Forelimb muscle (tissue), 1 donor: ENCODE measurements at regions not wholly inside any gene's neighbourhood (a gene's known extent, or its start where the extent isn't known, plus 50 kb on each side); places are given as distances from the start of the nearest gene placed in this dataset.
"Not testable (repeated sequence)": the region's sequence is repeated elsewhere in the genome, so short reads cannot be mapped to it uniquely, and the experiment has no call there.

ENCODE experiments used
- DNase-seq: peaks from one replicate; pipeline ENCODE4 v3.0.0-alpha.2; 2013; ENCODE audit warnings: low read depth

DNA sequence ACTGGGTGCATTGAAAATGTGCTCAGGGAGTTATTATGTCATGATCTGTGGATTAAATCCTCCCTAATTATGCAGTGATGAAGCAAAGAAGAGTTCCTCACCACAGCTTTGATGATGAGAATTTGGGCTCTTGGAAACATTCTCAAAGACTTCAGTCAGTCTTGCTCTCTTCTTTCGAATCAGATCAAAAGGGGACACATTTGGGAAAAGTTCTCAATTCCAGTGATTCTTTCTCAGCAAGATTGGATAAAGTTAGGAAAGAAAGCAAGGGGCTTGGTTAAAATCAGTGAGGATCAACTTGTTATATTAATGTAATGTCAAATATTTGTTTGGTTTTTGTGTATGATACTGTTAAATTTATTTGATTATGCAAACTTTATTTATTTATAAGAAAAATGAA, 411.3 kb upstream of the ACTBL2 start:
- DNase-seq: no peak

DNA sequence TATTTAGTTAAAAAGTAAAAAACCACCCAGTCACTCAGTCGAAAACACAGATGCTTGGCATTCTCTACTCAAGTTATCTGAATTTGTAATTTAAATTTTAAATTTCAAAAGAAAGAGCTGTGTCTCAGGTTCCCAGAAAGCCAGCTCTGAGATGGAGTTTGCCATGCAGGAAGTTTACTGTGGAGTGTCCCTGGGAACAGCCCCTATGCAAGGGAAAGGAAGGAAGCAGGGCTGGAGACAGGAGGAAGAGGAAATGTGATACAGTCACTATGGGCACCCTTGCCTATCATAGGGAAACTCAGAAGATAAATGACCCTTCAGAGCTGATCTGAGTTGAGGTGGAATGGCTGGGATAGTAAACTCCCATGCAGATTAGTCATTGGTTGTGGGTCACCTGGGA, 408.8 kb upstream of the ACTBL2 start:
- DNase-seq: no peak

DNA sequence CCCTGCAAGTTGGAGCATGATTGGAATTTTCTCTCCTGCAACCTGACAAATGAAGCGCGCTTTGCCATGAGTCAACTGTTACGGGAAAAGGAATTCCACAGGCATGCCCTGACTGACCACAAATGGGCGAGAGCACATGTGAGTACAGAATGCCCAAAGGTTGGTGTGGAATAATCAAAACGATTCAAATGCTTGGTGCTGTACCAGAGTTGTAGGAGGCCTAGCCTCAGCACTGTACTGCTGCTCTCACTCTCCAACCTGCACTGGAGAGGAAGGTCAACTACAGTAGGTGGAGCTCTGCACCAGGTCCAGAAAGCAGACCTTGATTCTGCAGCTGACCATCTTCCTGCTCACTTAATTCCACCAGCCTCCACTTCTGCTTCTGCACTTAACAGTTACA, 406.9 kb upstream of the ACTBL2 start:
- no peak for DNase-seq

DNA sequence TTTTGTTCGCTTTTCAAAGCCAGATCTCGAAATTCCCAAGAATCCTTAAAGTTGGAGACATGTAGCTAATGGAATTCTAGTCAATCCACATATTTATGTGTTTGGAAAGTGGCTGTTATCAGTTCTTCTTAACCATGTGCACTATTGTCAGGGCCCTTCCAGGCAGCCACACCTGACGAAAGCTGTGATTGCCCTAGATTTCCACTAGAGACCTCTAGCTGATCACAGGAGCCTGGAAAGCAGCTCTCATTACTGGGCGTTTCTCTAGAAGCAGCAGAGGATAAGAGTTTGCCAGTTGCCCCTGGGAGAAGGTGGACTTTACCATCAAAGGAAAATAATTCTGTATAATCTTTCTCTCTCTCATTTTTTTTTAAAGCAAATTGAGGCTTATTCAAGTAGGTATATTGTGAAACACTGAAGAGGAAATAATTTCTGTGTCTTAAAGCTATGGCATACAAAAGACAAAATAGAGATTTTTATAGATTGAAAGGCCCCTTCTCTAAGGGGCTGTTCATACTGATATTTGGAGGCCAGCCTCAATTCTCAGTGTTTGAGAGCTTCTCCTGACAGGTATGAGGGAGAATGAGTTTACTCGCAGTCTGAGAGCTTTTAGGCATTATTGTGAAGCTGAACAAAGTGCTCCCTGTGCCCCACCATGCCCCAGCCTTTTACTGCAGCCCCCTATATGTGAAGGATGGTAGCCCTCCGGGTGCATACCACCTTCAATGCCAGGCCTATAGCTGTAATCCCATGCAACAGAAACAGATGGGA, 405.4 kb upstream of the ACTBL2 start:
- no peak for DNase-seq

DNA sequence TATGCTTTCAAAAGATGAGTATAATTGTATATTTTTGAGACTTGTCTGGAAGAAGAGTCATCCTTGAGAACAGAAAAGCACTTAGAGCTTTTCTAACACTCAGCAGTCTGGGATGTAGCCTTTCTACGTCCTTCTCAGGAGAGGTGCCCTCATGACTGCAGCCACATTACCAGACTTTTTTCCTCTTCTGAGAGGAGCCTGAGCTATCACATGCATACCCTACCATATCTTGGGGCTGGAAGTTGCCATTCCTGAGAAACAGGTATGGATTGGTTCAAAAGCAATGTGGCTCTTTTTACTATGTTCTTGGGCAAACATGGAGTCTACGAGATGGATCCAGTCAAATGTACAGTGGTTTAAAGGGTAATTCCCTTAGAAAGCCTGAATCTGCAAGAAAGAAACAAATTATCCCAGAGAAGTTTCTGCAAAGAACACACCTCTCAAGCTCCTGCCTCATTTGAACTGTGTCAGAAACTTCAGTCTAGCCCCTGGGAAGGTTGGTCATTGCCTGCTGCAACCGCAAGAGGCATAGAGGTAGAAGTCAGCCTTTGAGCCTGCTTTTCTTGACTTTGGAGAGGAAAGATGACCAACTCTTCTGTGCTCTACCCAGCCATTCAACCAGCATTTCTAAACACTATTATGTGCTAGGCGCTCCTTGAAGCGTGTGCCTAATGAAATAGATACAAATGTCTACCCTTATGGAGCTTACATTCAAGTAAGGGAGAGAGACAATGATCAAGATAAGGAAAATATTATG, 401.9 kb upstream of the ACTBL2 start:
- DNase-seq: no peak

DNA sequence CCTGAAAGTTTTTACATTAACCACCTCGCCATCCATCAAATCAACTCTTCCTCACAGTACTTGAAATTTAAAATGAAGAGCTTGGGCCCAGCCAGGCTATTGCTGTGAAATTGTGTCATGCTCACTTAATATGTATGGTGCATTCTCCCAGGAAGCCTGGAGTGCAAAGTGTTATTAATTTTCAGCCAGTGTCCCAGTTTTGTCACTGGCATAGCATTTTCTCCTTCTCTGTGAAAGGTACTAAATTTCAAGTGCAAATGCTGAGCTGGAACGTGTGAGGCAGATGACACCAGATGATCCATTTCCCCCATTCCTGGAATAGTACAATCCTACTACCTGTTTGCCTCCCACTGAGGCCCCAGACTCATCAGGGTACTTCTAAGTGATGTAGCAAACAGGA, 397.6 kb upstream of the ACTBL2 start:
- no peak for DNase-seq

DNA sequence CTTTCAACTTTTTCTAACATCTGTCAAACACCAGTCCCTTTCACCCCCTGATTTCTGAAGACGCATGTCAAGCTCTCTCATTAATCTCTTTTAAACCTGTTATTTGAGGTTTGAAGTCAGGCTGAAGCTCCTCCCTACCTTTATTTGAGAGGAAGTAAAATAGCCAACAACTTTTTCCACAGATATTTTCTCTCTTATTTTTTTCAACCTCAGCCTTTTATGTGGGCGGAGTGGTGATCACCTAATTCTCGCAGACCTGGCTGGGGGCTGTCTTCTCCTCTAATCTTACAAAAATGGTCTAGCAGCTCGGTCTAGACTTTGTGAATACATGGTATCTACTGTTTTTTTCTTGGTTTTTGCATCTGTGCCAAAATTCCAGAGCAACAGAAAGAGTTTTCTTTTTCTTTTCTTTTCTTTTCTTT, 395.7 kb upstream of the ACTBL2 start:
- no peak for DNase-seq

DNA sequence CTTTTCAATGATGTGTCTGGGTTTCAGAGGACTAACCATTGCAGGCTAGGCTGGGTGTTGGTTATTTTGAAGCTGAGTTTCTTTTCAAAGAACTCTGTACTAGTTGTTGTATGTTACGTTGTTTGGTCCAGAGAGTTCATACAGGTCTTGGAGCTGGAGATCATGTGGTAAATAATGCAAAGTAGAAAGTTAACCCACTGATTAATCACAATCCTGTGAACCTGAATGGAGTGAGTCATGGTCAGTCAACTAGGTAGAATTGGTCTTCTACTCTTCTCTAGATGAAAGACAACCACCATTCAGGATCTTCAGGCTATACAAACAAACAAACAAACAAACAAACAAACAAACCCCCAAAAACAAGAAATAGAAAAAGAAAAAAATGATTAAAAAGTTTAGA, 388.9 kb upstream of the ACTBL2 start:
- no peak for DNase-seq

DNA sequence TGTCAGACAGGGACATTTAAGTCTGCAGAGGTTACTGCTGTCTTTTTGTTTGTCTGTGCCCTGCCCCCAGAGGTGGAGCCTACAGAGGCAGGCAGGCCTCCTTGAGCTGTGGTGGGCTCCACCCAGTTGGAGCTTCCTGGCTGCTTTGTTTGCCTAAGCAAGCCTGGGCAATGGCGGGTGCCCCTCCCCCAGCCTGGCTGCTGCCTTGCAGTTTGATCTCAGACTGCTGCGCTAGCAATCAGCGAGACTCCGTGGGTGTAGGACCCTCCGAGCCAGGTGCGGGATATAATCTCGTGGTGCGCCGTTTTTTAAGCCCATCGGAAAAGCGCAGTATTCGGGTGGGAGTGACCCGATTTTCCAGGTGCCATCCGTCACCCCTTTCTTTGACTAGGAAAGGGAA, 387.7 kb upstream of the ACTBL2 start:
- not testable (repeated sequence) for DNase-seq

DNA sequence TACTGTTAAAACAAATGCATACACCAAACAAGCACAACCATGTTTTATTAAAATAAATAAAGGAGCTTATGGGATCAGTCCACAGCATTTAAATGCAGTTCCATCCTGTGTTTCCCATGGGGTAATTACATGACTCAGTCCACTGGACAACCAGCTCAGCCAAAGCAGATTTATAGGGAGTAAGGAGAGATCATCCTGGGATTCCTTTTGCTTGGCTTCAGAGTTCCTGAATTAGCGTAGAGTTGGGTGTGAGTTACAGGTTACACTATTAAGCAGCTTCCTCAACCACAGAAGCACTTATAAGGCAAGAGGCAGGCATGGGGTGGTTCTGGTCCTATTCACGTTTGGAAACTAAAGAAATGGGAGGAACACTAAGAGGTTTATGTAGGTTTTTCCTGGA, 381.1 kb upstream of the ACTBL2 start:
- no peak for DNase-seq

DNA sequence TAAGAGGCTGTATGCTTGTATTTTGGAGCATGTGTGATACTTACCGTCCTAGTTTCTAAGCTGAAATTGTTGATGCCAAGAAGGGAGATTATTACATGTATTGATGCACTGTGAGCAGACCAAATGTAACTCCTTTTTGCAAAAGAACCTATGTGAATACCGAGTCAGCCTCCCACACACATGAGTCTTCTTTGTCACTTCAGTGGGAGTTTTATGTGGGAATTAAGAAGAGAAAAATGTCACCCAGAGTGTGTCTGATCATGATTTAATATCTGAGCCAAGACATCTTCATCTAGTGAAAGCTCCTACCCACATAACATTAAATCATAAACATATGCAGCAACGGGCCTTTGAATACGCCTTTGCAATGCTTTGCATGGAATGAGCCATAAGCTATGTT, 380.3 kb upstream of the ACTBL2 start:
- no peak for DNase-seq

DNA sequence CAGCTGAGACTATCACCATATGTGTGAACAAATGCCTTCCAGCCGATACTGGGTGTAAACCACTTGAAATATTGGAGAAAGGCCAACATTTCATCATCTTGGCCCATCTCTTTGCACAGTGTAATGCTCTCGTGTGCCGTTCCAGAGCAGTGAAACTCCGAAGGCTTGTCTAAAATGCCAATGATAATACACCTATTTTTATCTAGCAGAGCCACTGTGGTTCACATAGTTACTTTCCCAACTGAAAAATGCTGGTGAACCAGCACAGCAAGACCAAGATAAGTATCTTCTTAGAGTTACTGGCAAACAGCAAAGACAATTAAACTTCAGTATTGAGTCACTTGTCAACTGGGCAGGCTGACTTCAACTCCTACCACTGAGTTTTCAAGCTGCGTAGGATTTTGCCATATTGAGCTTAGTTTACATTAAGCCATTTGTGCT, 379.9 kb upstream of the ACTBL2 start:
- DNase-seq: no peak

DNA sequence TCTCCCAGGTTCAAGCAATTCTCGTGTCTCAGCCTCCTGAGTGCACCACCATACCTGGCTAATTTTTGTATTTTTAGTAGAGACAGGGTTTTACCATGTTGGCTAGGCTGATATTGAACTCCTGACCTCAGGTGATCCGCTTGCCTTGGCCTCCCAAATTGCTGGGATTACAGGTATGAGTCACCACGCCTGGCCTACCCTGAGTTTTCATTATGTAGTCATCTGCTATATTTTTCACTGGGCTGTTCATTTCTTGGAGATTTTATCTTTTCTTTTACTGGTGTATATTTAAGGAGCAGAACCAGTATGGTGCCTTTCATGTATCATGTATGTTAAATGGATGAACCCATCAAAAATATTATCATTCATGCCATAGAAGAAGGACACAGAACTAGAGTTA, 377.0 kb upstream of the ACTBL2 start:
- no peak for DNase-seq

DNA sequence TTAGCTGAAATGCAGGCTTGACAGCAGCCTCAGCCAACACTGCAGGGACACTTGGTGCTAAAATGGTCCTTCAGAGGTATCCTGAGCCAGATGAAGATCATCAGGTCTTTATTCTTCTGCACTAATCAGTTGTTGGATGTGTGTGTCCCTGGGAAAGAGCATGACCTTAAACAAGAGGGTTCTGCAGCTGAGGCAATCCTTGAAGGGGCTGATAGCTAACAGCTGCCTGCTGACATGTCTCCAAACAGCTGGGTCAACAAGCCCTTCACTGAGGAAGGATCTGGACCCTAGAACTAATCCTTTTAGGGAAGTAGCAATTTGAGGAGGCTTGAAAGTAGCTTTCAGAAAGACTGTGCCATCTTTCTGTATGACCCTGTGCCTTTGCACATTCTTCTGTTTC, 376.3 kb upstream of the ACTBL2 start:
- DNase-seq: no peak

DNA sequence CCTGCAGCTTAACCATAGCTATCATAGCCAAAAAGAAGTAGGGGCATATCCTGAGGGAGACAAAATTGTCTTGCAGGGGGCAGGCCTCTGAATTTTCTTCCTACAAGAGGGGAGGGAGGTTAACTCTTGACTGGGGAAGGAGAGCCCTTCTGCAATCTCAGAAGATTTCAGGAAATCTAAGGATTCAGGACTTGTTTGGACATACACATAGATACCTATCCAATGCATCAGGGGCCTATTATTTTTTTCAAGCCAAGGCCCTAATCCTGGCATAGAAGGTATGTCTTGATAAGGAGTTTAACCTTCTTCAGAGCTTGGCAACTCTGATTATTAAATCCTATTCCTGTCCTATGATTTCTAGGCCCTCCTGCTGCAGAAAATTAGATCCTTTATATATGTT, 375.1 kb upstream of the ACTBL2 start:
- DNase-seq: no peak

DNA sequence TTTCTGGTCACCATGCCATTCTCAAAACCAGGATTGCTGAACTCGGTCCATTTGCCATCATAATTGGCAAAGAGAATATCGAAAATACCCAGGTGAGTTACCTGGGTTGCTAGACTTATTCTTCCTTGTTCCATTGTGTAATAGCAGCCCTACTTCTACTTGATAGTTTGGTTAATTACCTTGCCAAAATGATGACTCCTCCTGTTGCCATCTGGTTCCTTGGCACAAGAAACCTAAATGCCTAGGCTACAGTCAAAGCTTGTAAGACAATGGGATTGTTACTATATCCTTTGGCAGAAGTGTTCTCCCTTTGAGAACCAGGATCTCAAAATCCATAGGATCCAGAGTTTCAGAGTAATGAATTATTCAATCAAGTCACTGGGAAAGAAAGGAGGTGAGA, 373.2 kb upstream of the ACTBL2 start:
- no peak for DNase-seq

DNA sequence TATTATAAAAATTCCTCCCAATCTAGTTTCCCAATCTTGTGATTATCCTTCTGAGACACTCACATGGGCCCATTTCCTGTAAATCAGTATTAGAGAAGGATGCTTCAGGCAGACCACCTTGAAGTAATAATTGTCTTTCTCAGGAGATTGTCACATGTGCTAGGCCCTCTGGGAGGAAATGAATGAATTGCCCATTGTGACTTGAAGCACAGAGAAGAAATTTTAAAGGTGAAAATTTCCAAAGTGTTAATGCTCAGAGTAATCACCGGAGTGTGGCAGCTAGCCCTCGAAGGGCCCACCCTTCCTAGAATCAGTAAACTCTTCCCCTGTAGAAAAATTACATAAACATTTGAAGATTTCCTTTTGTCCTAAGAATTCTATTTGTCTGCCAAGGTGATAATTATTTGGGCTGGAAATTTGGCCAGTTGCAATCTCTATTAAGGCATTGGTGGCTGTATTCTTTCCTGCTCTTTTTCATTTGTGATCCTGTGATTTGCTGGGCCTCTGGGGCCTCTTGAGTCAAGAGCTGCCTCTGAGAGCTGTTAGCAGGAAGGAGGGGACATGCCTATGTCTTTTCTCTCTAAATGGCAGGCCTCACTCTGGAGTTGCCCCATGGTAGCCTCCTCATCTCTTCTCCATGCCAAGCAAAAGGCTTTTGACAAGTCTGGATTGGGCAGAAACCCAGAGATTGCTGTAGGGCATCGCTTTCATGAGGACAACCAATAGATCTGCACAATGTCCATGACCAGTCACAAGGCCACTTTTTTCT, 371.5 kb upstream of the ACTBL2 start:
- DNase-seq: no peak

DNA sequence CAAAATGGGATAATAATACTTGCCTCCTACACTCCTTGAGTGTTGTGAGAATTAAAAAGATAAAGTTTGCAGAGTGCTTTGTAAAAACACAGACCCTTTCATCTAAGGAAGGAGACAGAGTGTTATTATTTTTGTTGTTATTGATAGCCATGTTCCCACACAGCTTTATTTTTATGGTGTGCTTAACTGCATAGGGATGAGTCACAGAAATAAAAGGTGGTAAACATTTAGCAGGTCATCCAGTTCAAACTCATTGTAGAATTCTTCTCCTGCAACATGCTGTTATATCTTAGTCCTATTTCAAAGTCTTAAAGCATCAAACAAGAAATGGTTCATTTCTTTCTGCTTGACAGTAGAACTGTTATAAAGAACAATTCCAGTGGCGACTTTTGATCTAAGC, 367.5 kb upstream of the ACTBL2 start:
- no peak for DNase-seq

DNA sequence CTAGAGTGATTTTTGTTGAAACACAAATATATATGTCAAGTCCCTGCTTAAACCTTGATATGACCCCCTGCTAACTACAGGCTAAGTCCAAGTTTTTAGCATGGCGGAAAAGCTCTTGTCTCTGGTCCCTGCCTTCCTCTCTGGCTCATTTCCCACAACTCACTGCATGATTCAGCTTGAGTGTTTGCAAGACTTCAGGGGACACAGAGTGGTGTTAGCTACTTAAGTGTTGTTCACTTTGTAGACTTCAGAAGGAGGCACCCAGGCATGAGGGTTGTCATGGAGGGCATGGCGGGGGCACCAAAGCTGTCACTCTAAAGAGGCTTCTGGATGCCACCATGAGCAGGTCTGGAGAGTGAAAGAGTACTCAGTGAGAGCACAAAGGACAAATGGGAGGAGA, 362.4 kb upstream of the ACTBL2 start:
- DNase-seq: no peak

DNA sequence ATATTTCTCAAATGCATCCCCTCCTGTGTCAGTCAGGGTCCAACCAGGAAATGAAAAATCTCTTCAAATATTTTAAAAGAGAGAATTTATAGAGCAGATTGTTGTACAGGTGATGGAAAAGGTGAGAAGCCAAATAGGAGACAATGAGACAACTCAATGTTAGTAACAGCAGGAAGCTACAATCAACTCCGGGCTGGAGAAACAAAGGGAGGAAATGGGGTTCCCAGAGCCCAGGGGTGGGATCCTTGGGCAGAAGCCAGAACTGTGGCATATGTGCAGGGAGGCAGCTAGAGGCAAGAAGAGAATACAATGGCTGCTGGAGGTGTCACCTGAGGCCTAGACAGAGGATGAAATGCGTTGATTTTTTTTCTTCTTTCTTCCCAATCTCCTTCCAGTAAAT, 361.8 kb upstream of the ACTBL2 start:
- DNase-seq: no peak

DNA sequence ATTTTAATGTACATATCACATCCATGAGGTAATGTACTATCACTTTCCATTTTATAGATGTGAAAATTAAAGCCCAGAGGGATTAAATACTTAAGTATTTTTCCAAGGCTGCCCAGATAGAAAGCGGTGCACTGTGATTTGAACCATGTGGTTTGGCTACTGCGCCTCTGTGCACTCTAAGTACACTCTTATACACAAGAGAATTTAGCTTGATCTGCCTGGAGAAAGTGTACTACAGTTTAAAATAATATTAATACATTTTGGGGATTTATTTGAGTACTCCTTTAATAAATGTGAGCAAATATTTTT, 360.4 kb upstream of the ACTBL2 start:
- DNase-seq: no peak

DNA sequence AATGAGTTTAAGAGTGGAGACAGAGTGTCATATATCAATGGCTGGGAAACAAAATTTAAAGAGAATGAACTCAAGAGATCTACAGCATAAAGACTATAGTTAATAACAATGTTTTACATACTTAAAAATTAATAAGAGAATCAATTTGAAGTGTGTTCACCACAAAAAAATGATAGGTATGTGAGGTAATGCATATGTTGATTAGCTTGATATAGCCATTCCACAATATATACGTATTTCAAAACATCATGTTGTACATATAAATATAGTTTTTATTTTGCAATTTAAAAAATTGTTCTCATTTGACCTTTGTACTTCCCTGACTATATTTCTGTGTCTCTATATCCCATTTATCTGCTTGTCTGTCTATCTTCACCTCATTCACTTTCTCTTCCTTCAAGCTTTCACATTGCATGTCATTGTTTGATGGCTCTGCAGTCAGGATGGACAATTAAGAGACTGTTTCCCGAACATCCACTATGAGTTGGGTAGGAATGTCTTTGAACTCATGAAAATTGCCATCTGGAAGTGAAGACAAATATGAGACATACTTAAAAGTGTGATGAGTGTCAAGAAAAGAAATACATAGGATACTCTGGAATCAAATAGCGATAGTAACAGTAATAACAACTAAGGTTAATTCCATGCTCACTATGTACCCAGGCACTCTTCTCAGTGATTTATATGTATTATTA, 359.9 kb upstream of the ACTBL2 start:
- DNase-seq: no peak
